Liver (tissue), 8 donors: ENCODE measurements at regions not wholly inside any gene's neighbourhood (a gene's known extent, or its start where the extent isn't known, plus 50 kb on each side); places are given as distances from the start of the nearest gene placed in this dataset.

ENCODE experiments used
- DNase-seq: peaks from one replicate; pipeline ENCODE4 v3.0.0-alpha.2; 2017; ENCODE audit warnings: low spot score
- H3K27ac ChIP-seq, 2 donors: one replicate each; pipeline ENCODE4 v1.7.0; 2013; ENCODE audit warnings: inconsistent platforms in 2 of 2, low read length in 2 of 2, control low read depth in 1 of 2, low read depth in 1 of 2, mild to moderate bottlenecking in 1 of 2
- H3K27me3 ChIP-seq, 4 donors: one replicate each; pipeline versions ENCODE4 v1.6.1 to v1.7.0; 2013; ENCODE audit warnings: low read length in 3 of 4, inconsistent platforms in 1 of 4, mild to moderate bottlenecking in 1 of 4, moderate library complexity in 1 of 4; ENCODE audit not compliant: control insufficient read depth in 4 of 4, insufficient read depth in 4 of 4
- H3K36me3 ChIP-seq, 4 donors: one replicate each; pipeline versions ENCODE4 v1.6.1 to v1.7.0; 2013; ENCODE audit warnings: low read length in 3 of 4, mild to moderate bottlenecking in 3 of 4, low read depth in 1 of 4, moderate library complexity in 1 of 4; ENCODE audit not compliant: control insufficient read depth in 4 of 4, insufficient read depth in 3 of 4
- H3K4me1 ChIP-seq, 4 donors: one replicate each; pipeline versions ENCODE4 v1.6.1 to v1.7.0; 2013; ENCODE audit warnings: low read length in 3 of 4, mild to moderate bottlenecking in 3 of 4, moderate library complexity in 1 of 4; ENCODE audit not compliant: control insufficient read depth in 4 of 4, insufficient read depth in 4 of 4
- H3K4me3 ChIP-seq, 3 donors: one replicate each; pipeline versions ENCODE4 v1.6.1 to v1.7.0; 2013; ENCODE audit warnings: low read length in 3 of 3, control low read depth in 1 of 3, low read depth in 1 of 3, mild to moderate bottlenecking in 1 of 3
- H3K9ac ChIP-seq, 2 donors: one replicate each; pipeline ENCODE4 v1.7.0; 2013; ENCODE audit warnings: low read length in 2 of 2, mild to moderate bottlenecking in 2 of 2, moderate library complexity in 2 of 2, control low read depth in 1 of 2, low read depth in 1 of 2
- H3K9me3 ChIP-seq, 4 donors: one replicate each; pipeline versions ENCODE4 v1.6.1 to v1.7.0; 2013; ENCODE audit warnings: low read length in 3 of 4; ENCODE audit not compliant: control insufficient read depth in 4 of 4
- FOXA1 ChIP-seq: IDR thresholded peaks from 2 replicates; pipeline ENCODE4 v1.6.1; 2016; ENCODE audit warnings: antibody characterized with exemption
- FOXA2 ChIP-seq: IDR thresholded peaks from 2 replicates; pipeline ENCODE4 v1.6.1; 2016; ENCODE audit warnings: antibody characterized with exemption
- GABPA ChIP-seq, 2 donors: IDR thresholded peaks in 1 of 2; conservative IDR thresholded peaks in 1 of 2; 2 replicates each; pipeline ENCODE4 v1.6.1; 2016; ENCODE audit warnings: antibody characterized with exemption in 2 of 2, mild to moderate bottlenecking in 1 of 2, moderate library complexity in 1 of 2
- HNF4A ChIP-seq, 2 donors: conservative IDR thresholded peaks; 2 replicates each; pipeline ENCODE4 v1.6.1; 2016; ENCODE audit warnings: antibody characterized with exemption in 2 of 2, mild to moderate bottlenecking in 2 of 2
- HNF4G ChIP-seq: IDR thresholded peaks from 2 replicates; pipeline ENCODE4 v1.6.1; 2016; ENCODE audit warnings: antibody characterized with exemption
- JUND ChIP-seq, 2 donors: IDR thresholded peaks; 2 replicates each; pipeline ENCODE4 v1.6.1; 2016; ENCODE audit warnings: antibody characterized with exemption in 2 of 2
- NR2F2 ChIP-seq: IDR thresholded peaks from 2 replicates; pipeline ENCODE4 v1.6.1; 2016; ENCODE audit warnings: antibody characterized with exemption
- RAD21 ChIP-seq, 2 donors: IDR thresholded peaks; 2 replicates each; pipeline ENCODE4 v1.6.1; 2016; ENCODE audit warnings: antibody characterized with exemption in 2 of 2, mild to moderate bottlenecking in 2 of 2
- RXRA ChIP-seq, 2 donors: IDR thresholded peaks; 2 replicates each; pipeline ENCODE4 v1.6.1; 2017 to 2018; ENCODE audit warnings: antibody characterized with exemption in 2 of 2, mild to moderate bottlenecking in 1 of 2
- SP1 ChIP-seq: IDR thresholded peaks from 2 replicates; pipeline ENCODE4 v1.6.1; 2018; ENCODE audit warnings: antibody characterized with exemption, mild to moderate bottlenecking
- YY1 ChIP-seq: IDR thresholded peaks from 2 replicates; pipeline ENCODE4 v1.6.1; 2016; ENCODE audit warnings: antibody characterized with exemption, mild to moderate bottlenecking
- WGBS: extraction: QIAGEN DNeasy Blood & Tissue Kit; methylation state at CpG from one replicate; pipeline ENCODE4 v1.1.7; 2013; 5-methylcytosine and 5-hydroxymethylcytosine counted together
- TF ChIP-seq, protein P1 (sequence below): IDR thresholded peaks from 2 replicates; pipeline ENCODE4 v1.6.1; 2016; ENCODE audit warnings: antibody characterized with exemption, mild to moderate bottlenecking
- TF ChIP-seq, protein P2 (sequence below): fragments of 150-350 bp; IDR thresholded peaks from 2 replicates; pipeline ENCODE4 v1.5.1; 2017; ENCODE audit warnings: improper control_type of control experiment, low read depth, low read length; ENCODE audit not compliant: missing input control
- TF ChIP-seq, protein P3 (sequence below): IDR thresholded peaks from 2 replicates; pipeline ENCODE4 v1.6.1; 2016; ENCODE audit warnings: antibody characterized with exemption
- TF ChIP-seq, protein P4 (sequence below): IDR thresholded peaks from 2 replicates; pipeline ENCODE4 v1.6.1; 2016; ENCODE audit warnings: antibody characterized with exemption
- TF ChIP-seq, protein P5 (sequence below): IDR thresholded peaks from 2 replicates; pipeline ENCODE4 v1.6.1; 2016; ENCODE audit warnings: antibody characterized with exemption
- donor health status: healthy.
- donor health status: healthy.
- donor health status: healthy.
- donor health status: healthy.
- donor health status: healthy.

DNA sequence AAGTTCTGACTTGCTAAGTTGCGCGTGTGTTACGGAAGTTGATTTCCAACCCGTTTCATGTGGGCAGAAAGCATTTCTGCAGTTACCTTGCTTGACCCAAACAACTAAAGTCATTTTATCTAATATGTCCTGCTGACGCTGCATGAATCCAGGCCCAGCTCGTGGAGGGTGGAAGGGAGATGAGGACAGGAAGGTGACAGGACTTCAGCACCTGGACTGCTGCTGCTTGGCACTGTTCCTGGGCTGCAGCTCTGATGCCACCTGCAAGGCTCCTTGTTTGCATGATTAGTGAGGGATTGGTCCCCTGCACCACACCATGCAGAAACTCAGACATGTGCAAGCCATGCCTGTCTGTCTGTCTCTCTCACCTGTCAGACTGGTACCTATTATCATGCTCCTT, 198.4 kb downstream of the PRDM2 start:
- peaks cover 0 to 8% (median 4%) of the 10 kb centered on the region in 4 donors for H3K27me3 ChIP-seq
- no peaks in the 10 kb centered on the region for H3K4me1 ChIP-seq
- no peak for DNase-seq
- TF ChIP-seq, protein P1, sequence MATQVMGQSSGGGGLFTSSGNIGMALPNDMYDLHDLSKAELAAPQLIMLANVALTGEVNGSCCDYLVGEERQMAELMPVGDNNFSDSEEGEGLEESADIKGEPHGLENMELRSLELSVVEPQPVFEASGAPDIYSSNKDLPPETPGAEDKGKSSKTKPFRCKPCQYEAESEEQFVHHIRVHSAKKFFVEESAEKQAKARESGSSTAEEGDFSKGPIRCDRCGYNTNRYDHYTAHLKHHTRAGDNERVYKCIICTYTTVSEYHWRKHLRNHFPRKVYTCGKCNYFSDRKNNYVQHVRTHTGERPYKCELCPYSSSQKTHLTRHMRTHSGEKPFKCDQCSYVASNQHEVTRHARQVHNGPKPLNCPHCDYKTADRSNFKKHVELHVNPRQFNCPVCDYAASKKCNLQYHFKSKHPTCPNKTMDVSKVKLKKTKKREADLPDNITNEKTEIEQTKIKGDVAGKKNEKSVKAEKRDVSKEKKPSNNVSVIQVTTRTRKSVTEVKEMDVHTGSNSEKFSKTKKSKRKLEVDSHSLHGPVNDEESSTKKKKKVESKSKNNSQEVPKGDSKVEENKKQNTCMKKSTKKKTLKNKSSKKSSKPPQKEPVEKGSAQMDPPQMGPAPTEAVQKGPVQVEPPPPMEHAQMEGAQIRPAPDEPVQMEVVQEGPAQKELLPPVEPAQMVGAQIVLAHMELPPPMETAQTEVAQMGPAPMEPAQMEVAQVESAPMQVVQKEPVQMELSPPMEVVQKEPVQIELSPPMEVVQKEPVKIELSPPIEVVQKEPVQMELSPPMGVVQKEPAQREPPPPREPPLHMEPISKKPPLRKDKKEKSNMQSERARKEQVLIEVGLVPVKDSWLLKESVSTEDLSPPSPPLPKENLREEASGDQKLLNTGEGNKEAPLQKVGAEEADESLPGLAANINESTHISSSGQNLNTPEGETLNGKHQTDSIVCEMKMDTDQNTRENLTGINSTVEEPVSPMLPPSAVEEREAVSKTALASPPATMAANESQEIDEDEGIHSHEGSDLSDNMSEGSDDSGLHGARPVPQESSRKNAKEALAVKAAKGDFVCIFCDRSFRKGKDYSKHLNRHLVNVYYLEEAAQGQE = no peak
- TF ChIP-seq HNF4A (conservative IDR thresholded peaks at IDR 0.05) = no peak
- no peak for TF ChIP-seq FOXA1
- no peak for TF ChIP-seq NR2F2
- no peak for TF ChIP-seq HNF4G
- no peak for TF ChIP-seq RAD21 (IDR thresholded peaks at IDR 0.05)
- no peak for TF ChIP-seq JUND (IDR thresholded peaks at IDR 0.05)
- no peak for TF ChIP-seq FOXA2
- TF ChIP-seq, protein P2, sequence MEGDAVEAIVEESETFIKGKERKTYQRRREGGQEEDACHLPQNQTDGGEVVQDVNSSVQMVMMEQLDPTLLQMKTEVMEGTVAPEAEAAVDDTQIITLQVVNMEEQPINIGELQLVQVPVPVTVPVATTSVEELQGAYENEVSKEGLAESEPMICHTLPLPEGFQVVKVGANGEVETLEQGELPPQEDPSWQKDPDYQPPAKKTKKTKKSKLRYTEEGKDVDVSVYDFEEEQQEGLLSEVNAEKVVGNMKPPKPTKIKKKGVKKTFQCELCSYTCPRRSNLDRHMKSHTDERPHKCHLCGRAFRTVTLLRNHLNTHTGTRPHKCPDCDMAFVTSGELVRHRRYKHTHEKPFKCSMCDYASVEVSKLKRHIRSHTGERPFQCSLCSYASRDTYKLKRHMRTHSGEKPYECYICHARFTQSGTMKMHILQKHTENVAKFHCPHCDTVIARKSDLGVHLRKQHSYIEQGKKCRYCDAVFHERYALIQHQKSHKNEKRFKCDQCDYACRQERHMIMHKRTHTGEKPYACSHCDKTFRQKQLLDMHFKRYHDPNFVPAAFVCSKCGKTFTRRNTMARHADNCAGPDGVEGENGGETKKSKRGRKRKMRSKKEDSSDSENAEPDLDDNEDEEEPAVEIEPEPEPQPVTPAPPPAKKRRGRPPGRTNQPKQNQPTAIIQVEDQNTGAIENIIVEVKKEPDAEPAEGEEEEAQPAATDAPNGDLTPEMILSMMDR = no peak
- no peak for TF ChIP-seq RXRA (IDR thresholded peaks at IDR 0.05)
- TF ChIP-seq YY1 = no peak
- no peak for TF ChIP-seq GABPA (IDR thresholded peaks at IDR 0.05 in 1 of 2, conservative IDR thresholded peaks at IDR 0.05 in 1 of 2)
- TF ChIP-seq, protein P3, sequence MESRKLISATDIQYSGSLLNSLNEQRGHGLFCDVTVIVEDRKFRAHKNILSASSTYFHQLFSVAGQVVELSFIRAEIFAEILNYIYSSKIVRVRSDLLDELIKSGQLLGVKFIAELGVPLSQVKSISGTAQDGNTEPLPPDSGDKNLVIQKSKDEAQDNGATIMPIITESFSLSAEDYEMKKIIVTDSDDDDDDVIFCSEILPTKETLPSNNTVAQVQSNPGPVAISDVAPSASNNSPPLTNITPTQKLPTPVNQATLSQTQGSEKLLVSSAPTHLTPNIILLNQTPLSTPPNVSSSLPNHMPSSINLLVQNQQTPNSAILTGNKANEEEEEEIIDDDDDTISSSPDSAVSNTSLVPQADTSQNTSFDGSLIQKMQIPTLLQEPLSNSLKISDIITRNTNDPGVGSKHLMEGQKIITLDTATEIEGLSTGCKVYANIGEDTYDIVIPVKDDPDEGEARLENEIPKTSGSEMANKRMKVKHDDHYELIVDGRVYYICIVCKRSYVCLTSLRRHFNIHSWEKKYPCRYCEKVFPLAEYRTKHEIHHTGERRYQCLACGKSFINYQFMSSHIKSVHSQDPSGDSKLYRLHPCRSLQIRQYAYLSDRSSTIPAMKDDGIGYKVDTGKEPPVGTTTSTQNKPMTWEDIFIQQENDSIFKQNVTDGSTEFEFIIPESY = no peak
- TF ChIP-seq, protein P4, sequence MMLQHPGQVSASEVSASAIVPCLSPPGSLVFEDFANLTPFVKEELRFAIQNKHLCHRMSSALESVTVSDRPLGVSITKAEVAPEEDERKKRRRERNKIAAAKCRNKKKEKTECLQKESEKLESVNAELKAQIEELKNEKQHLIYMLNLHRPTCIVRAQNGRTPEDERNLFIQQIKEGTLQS = no peak
- TF ChIP-seq, protein P5, sequence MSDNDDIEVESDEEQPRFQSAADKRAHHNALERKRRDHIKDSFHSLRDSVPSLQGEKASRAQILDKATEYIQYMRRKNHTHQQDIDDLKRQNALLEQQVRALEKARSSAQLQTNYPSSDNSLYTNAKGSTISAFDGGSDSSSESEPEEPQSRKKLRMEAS = no peak
- H3K4me3 ChIP-seq = no peak overlapping the region
- no peak overlapping the region for H3K9ac ChIP-seq
- H3K27ac ChIP-seq = no peak overlapping the region
- no peaks in the 10 kb centered on the region for H3K9me3 ChIP-seq
- no peaks in the 10 kb centered on the region for H3K36me3 ChIP-seq
- 75% methylated on average over 6 of the region's 6 CpGs for WGBS

DNA sequence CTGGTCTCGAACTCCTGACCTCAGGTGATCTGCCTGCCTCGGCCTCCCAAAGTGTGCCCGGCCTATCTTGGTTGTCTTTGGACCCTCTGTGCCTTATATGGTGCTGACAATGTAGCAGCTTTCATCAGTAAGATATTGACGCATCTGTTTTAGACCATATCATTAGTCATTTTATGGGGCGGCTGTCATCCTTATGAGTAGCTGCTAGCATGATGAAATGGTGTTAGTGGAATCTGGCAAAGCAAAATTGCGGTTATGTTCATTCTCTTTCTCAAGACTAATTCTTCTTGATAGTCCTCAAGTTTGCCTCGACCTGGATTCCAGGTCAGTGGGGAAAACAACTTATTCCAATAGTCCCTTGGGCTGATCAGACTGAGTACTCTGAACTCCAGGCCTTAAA, 199.9 kb downstream of the PRDM2 start:
- no peaks in the 10 kb centered on the region for H3K4me1 ChIP-seq
- H3K36me3 ChIP-seq = no peaks in the 10 kb centered on the region
- DNase-seq = no peak
- H3K4me3 ChIP-seq = no peak overlapping the region
- no peak overlapping the region for H3K27ac ChIP-seq
- H3K27me3 ChIP-seq = peaks cover 0 to 3% (median 1%) of the 10 kb centered on the region in 4 donors
- 83% methylated on average over 7 of the region's 7 CpGs for WGBS
- no peak overlapping the region for H3K9ac ChIP-seq
- H3K9me3 ChIP-seq = no peaks in the 10 kb centered on the region
- TF ChIP-seq, protein P2 = no peak
- no peak for TF ChIP-seq JUND (IDR thresholded peaks at IDR 0.05)
- TF ChIP-seq FOXA1 = no peak
- TF ChIP-seq YY1 = no peak
- TF ChIP-seq, protein P5 = no peak
- TF ChIP-seq RAD21 (IDR thresholded peaks at IDR 0.05) = no peak
- no peak for TF ChIP-seq GABPA (IDR thresholded peaks at IDR 0.05 in 1 of 2, conservative IDR thresholded peaks at IDR 0.05 in 1 of 2)
- no peak for TF ChIP-seq FOXA2
- TF ChIP-seq, protein P3 = no peak
- no peak for TF ChIP-seq SP1
- no peak for TF ChIP-seq HNF4G
- no peak for TF ChIP-seq HNF4A (conservative IDR thresholded peaks at IDR 0.05)
- TF ChIP-seq RXRA (IDR thresholded peaks at IDR 0.05) = no peak
